ENCODE measurements at regions not wholly inside any gene's neighbourhood (a gene's known extent, or its start where the extent isn't known, plus 50 kb on each side); places are given as distances from the start of the nearest gene placed in this dataset.

DNA sequence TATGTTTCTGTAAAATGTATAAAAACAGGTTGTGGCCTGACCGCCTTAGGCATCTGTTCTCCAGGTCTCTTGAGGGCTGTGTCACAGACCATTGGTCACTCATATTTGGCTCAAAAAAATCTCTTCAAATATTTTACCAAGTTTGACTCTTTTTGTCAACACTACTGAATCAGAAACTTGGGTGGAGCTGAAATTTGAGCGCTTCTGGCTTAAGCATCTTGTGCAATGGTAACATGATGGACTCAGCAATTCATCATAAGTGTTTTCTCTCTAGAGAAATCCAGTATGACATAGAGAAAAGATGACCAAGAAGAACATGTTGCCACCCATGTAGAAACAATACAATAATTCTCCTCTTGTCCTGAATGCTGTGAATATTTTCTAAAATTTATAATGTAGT lies 387.9 kb downstream of the MAT2B start:
- FAIRE-seq (no peak), DNase-seq (ENCODE audit: low spot score) (no peak), ATAC-seq (no peak)
- no peaks in the 10 kb centered on the region for H3K4me1 ChIP-seq (ENCODE audit: insufficient read depth, low read length)
- H3K27me3 ChIP-seq (ENCODE audit: control insufficient read depth in 1 of 2, insufficient read depth in 2 of 2, low read length in 2 of 2), result no peaks in the 10 kb centered on the region
- H3K27ac ChIP-seq (ENCODE audit: extremely low read length, insufficient read depth, low read length), result no peak overlapping the region
- intact Hi-C loops (cut with micrococcal nuclease; ENCODE audit: unreplicated experiment), result no loop called here
- H4K20me1 ChIP-seq (ENCODE audit: insufficient read depth, low read length), result no peaks in the 10 kb centered on the region
- BruUV-seq (replicated peaks), result no TSS peak
- no peaks in the 10 kb centered on the region for H3K36me3 ChIP-seq (replicated peaks in 1 of 2; ENCODE audit: control insufficient read depth in 1 of 2, insufficient read depth in 2 of 2, low read length in 2 of 2)
- ChIA-PET POLR2A (no interaction called here), CTCF (ENCODE audit: low intra/inter-chr PET ratio, low total read pairs) (no interaction called here)
- WGBS (ENCODE audit: low lambda C conversion rate), result 19% methylated on average over 2 of the region's 2 CpGs
- in situ Hi-C loops (cut with HindIII; ENCODE audit: extremely low pct_ligation_motif_present, low pct_unique_long_range_greater_than_20kb), result no loop called here
- no peak overlapping the region for H3K4me2 ChIP-seq (ENCODE audit: low read depth, low read length)
- H3K9ac ChIP-seq (ENCODE audit: insufficient read depth, low read depth, low read length), result no peak overlapping the region
- no peak overlapping the region for H2AFZ ChIP-seq (ENCODE audit: low read length)
- H3K79me2 ChIP-seq (ENCODE audit: insufficient read depth, low read length), result no peaks in the 10 kb centered on the region
- H3K9me3 ChIP-seq (ENCODE audit: low read length), result no peaks in the 10 kb centered on the region
- H3K4me3 ChIP-seq (replicated peaks in 1 of 3; ENCODE audit: insufficient read depth in 1 of 3, low read depth in 2 of 3, low read length in 3 of 3), result no peak overlapping the region
- TF ChIP-seq MAFK (conservative IDR thresholded peaks at IDR 0.05 in 1 of 2, IDR thresholded peaks at IDR 0.05 in 1 of 2; ENCODE audit: low read length in 2 of 2), result no peak
- no peak for TF ChIP-seq GPN1 (CRISPR knock-in tag; IDR thresholded peaks at IDR 0.05; ENCODE audit: borderline replicate concordance)
- TF ChIP-seq ZNF780A (CRISPR knock-in tag; IDR thresholded peaks at IDR 0.05), result no peak
- TF ChIP-seq HOXA3 (CRISPR knock-in tag; IDR thresholded peaks at IDR 0.05), result no peak
- TF ChIP-seq, protein P1, sequence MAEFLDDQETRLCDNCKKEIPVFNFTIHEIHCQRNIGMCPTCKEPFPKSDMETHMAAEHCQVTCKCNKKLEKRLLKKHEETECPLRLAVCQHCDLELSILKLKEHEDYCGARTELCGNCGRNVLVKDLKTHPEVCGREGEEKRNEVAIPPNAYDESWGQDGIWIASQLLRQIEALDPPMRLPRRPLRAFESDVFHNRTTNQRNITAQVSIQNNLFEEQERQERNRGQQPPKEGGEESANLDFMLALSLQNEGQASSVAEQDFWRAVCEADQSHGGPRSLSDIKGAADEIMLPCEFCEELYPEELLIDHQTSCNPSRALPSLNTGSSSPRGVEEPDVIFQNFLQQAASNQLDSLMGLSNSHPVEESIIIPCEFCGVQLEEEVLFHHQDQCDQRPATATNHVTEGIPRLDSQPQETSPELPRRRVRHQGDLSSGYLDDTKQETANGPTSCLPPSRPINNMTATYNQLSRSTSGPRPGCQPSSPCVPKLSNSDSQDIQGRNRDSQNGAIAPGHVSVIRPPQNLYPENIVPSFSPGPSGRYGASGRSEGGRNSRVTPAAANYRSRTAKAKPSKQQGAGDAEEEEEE (CRISPR knock-in tag; IDR thresholded peaks at IDR 0.05; ENCODE audit: borderline replicate concordance), result no peak
- no peak for TF ChIP-seq ZNF607 (CRISPR knock-in tag; IDR thresholded peaks at IDR 0.05; ENCODE audit: borderline replicate concordance)
- TF ChIP-seq TBX2 (CRISPR knock-in tag; IDR thresholded peaks at IDR 0.05; ENCODE audit: borderline replicate concordance), result no peak
- TF ChIP-seq ZNF746 (CRISPR knock-in tag; IDR thresholded peaks at IDR 0.05), result no peak
- TF ChIP-seq ZBTB10 (CRISPR knock-in tag; IDR thresholded peaks at IDR 0.05; ENCODE audit: borderline replicate concordance), result no peak
- TF ChIP-seq, protein P2, sequence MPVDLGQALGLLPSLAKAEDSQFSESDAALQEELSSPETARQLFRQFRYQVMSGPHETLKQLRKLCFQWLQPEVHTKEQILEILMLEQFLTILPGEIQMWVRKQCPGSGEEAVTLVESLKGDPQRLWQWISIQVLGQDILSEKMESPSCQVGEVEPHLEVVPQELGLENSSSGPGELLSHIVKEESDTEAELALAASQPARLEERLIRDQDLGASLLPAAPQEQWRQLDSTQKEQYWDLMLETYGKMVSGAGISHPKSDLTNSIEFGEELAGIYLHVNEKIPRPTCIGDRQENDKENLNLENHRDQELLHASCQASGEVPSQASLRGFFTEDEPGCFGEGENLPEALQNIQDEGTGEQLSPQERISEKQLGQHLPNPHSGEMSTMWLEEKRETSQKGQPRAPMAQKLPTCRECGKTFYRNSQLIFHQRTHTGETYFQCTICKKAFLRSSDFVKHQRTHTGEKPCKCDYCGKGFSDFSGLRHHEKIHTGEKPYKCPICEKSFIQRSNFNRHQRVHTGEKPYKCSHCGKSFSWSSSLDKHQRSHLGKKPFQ (CRISPR knock-in tag; IDR thresholded peaks at IDR 0.05; ENCODE audit: insufficient replicate concordance), result no peak
- TF ChIP-seq NFIC (IDR thresholded peaks at IDR 0.05; ENCODE audit: low read length), result no peak
- no peak for TF ChIP-seq ZNF800 (CRISPR knock-in tag; IDR thresholded peaks at IDR 0.05)
- TF ChIP-seq AKAP8 (CRISPR knock-in tag; IDR thresholded peaks at IDR 0.05), result no peak
- no peak for TF ChIP-seq ZIK1 (CRISPR knock-in tag; IDR thresholded peaks at IDR 0.05; ENCODE audit: borderline replicate concordance, low read depth)
- TF ChIP-seq TCF7 (IDR thresholded peaks at IDR 0.05; ENCODE audit: low read depth), result no peak
- TF ChIP-seq, protein P3, sequence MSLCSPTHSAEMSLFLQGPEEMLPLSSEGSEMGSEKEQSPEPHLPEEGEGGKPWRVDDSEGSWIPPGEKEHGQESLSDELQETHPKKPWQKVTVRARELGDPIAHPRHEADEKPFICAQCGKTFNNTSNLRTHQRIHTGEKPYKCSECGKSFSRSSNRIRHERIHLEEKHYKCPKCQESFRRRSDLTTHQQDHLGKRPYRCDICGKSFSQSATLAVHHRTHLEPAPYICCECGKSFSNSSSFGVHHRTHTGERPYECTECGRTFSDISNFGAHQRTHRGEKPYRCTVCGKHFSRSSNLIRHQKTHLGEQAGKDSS (CRISPR knock-in tag; IDR thresholded peaks at IDR 0.05; ENCODE audit: borderline replicate concordance, low read depth), result no peak
- no peak for TF ChIP-seq ZNF883 (CRISPR knock-in tag; IDR thresholded peaks at IDR 0.05; ENCODE audit: not compliant biosample characterization)
